H54 (cell line): ENCODE measurements at regions not wholly inside any gene's neighbourhood (a gene's known extent, or its start where the extent isn't known, plus 50 kb on each side); places are given as distances from the start of the nearest gene placed in this dataset.
A peak's percentile ranks its signal among the peaks of the same experiment; 100 is the strongest.

Experiments used
- DNase-seq: peaks from one replicate; pipeline ENCODE4 v3.0.0; 2011; ENCODE audit warnings: low spot score, mixed read lengths; ENCODE audit not compliant: insufficient read length
- FAIRE-seq: peaks from 3 replicates; lab custom pipeline; 2011; peaks lifted over from hg19 to GRCh38; lab: Jason Lieb, UNC
- POLR2A ChIP-seq: IDR thresholded peaks from 2 replicates; pipeline ENCODE4 v1.6.1; 2011; ENCODE audit warnings: low read depth, mild to moderate bottlenecking, low read length

DNA sequence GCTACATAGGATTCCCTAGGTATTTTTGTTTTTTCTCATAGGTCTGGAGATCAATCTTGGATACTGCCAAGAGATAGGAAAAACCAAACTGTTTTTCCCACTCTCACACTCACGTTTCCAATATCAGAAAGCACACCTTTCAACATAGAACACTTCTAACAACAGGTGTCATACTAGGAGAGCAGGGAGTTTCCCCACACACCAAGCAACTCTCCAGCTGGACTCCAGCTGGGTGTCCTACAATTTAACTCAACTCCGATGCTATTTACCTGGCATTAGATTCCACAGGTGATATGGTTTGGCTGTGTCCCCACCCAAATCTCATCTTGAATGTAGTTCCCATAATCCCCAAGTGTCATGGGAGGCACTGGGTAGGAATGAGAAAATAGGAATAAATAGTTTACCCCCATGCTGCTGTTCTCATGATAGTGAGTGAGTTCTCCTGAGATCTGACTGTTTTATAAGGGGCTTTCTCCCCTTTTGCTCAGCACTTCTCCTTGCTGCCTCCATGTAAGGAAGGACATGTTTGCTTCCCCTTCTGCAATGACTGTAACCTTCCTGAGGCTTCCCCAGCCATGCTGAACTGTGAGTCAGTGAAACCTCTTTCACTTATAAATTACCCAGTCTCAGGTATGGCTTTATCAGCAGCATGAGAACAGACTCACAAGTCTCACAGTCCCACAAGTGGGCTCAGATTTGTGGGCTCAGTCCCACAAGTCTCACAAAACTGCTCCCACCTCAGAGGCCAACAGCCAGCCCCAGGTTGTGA is 354.5 kb upstream of the THBS1 start:
- no peak for FAIRE-seq
- no peak for TF ChIP-seq POLR2A
- DNase-seq, result no peak

GRCh38 chr15:39227001-39227400 is 353.9 kb upstream of the THBS1 start:
- no peak for FAIRE-seq

GRCh38 chr15:39228889-39229288 is 352.0 kb upstream of the THBS1 start:
- no peak for TF ChIP-seq POLR2A
- DNase-seq (no peak), FAIRE-seq (no peak)

More at GRCh38 chr15:39227001-39227400, 353.9 kb upstream of the THBS1 start:
- DNase-seq, result no peak
- TF ChIP-seq POLR2A, result no peak

- no peak for TF ChIP-seq POLR2A
- FAIRE-seq (no peak), DNase-seq (no peak)
These were observed 350.5 kb upstream of the THBS1 start for GRCh38 chr15:39230205-39230907.

GRCh38 chr15:39230908-39231285 is 350.0 kb upstream of the THBS1 start:
- FAIRE-seq (no peak), DNase-seq (no peak)
- TF ChIP-seq POLR2A, result no peak

DNA sequence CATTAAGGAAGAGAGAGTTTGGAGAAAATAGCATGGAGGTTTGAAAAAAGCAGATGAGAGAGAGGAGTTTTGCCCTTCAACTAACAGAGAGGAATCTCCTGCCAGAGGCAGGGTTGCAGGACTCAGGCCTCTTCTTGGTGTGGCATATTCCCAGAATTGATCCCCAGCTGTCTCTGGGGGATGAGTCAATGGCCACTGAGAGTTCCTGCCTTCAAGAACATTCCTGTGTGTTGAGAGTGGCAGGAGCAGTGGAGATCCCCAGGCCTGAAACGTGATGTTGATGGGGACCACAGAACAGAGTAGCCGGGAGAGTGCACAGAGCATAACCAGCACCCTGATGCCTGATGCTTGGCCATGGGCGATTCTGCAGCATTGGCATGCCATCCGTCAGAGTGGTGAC is 348.4 kb upstream of the THBS1 start:
- no peak for TF ChIP-seq POLR2A
- peak; percentile 94 for FAIRE-seq
- DNase-seq, result peak; percentile 36

GRCh38 chr15:39235084-39235795 is 345.6 kb upstream of the THBS1 start:
- TF ChIP-seq POLR2A, result no peak
- no peak for DNase-seq
- peak; percentile 83 for FAIRE-seq

GRCh38 chr15:39236375-39236774 is 344.5 kb upstream of the THBS1 start:
- no peak for TF ChIP-seq POLR2A
- FAIRE-seq (no peak), DNase-seq (no peak)

- FAIRE-seq (no peak), DNase-seq (no peak)
- TF ChIP-seq POLR2A, result no peak
These were observed 342.4 kb upstream of the THBS1 start for GRCh38 chr15:39238443-39238842.

- DNase-seq (no peak), FAIRE-seq (peak; percentile 97)
- no peak for TF ChIP-seq POLR2A
These were observed 341.3 kb upstream of the THBS1 start for GRCh38 chr15:39239562-39239961.

DNA sequence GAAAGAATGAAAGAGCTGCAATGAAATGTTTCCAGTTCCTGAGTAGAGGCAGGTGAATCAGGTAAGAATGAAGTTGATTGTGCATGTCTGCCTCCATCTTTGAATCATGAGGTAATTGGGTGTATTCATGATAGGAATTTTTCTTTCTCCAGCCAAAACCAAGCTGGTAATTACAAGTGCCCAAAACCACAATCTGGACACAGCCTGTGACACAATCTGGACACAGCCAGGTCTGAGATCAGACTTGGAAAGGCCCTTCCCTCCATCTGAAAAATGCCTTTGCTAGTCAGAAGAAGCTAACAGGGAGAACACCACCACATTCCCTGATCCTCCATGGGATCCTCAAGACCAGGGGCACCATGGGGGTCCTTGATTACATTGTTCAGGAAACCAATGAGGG is 338.5 kb upstream of the THBS1 start:
- TF ChIP-seq POLR2A, result no peak
- FAIRE-seq (peak; percentile 99), DNase-seq (no peak)

- TF ChIP-seq POLR2A, result no peak
- DNase-seq (no peak), FAIRE-seq (peak; percentile 30)
These were observed 337.5 kb upstream of the THBS1 start for GRCh38 chr15:39243396-39243795.

- DNase-seq, result no peak
- FAIRE-seq, result peak; percentile 6
- no peak for TF ChIP-seq POLR2A
These were observed 336.1 kb upstream of the THBS1 start for GRCh38 chr15:39244776-39245175.

GRCh38 chr15:39246523-39246922 is 334.4 kb upstream of the THBS1 start:
- no peak for DNase-seq
- TF ChIP-seq POLR2A, result no peak
- FAIRE-seq, result no peak

GRCh38 chr15:39247574-39247973 is 333.3 kb upstream of the THBS1 start:
- no peak for TF ChIP-seq POLR2A
- FAIRE-seq (no peak), DNase-seq (no peak)
